ENCODE measurements at regions not wholly inside any gene's neighbourhood (a gene's known extent, or its start where the extent isn't known, plus 50 kb on each side); places are given as distances from the start of the nearest gene placed in this dataset.
A peak's percentile ranks its signal among the peaks of the same experiment; 100 is the strongest.

- no peak overlapping the region for H3K4me3 ChIP-seq (ENCODE audit: low read length)
- DNase-seq (ENCODE audit: low read depth), result no peak
- no peak for TF ChIP-seq CTCF (conservative IDR thresholded peaks at IDR 0.05; ENCODE audit: low read length)
These were observed 153.3 kb upstream of the SPRY4 start for GRCh38 chr5:142478113-142478512.

GRCh38 chr5:142475102-142475513 is 150.3 kb upstream of the SPRY4 start:
- TF ChIP-seq CTCF (conservative IDR thresholded peaks at IDR 0.05; ENCODE audit: low read length), result no peak
- DNase-seq (ENCODE audit: low read depth), result no peak
- H3K4me3 ChIP-seq (ENCODE audit: low read length), result no peak overlapping the region

- peak; percentile 62 for DNase-seq (ENCODE audit: low read depth)
- H3K4me3 ChIP-seq (ENCODE audit: low read length), result no peak overlapping the region
- TF ChIP-seq CTCF (conservative IDR thresholded peaks at IDR 0.05; ENCODE audit: low read length), result no peak
These were observed 149.7 kb upstream of the SPRY4 start for GRCh38 chr5:142474431-142475094.

GRCh38 chr5:142473038-142473437 is 148.2 kb upstream of the SPRY4 start:
- H3K4me3 ChIP-seq (ENCODE audit: low read length), result no peak overlapping the region
- no peak for TF ChIP-seq CTCF (conservative IDR thresholded peaks at IDR 0.05; ENCODE audit: low read length)
- no peak for DNase-seq (ENCODE audit: low read depth)

GRCh38 chr5:142472306-142472951 is 147.6 kb upstream of the SPRY4 start:
- TF ChIP-seq CTCF (conservative IDR thresholded peaks at IDR 0.05; ENCODE audit: low read length), result no peak
- peak; percentile 86 for DNase-seq (ENCODE audit: low read depth)
- no peak overlapping the region for H3K4me3 ChIP-seq (ENCODE audit: low read length)

- peak; percentile 41 for DNase-seq (ENCODE audit: low read depth)
- H3K4me3 ChIP-seq (ENCODE audit: low read length), result no peak overlapping the region
- TF ChIP-seq CTCF (conservative IDR thresholded peaks at IDR 0.05; ENCODE audit: low read length), result no peak
These were observed 141.6 kb upstream of the SPRY4 start for GRCh38 chr5:142466195-142466971.

All from AG10803 (cell line).